Upper lobe of right lung (tissue), 1 donor: ENCODE measurements at regions not wholly inside any gene's neighbourhood (a gene's known extent, or its start where the extent isn't known, plus 50 kb on each side); places are given as distances from the start of the nearest gene placed in this dataset.

Experiments
- ATAC-seq: fragments of 200-7000 bp; cut with Tn5 transposase; one replicate; pipeline ENCODE4 v1.9.1; 2020; ENCODE audit warnings: mild to moderate bottlenecking, moderate library complexity
- DNase-seq: peaks from one replicate; pipeline ENCODE4 v3.0.0-alpha.2; 2020
- H3K27ac ChIP-seq: fragments of 200-600 bp; one replicate; pipeline ENCODE4 v1.8.0; 2022
- H3K27me3 ChIP-seq: fragments of 200-600 bp; one replicate; pipeline ENCODE4 v1.8.0; 2022; ENCODE audit warnings: mild to moderate bottlenecking
- H3K36me3 ChIP-seq: fragments of 200-600 bp; one replicate; pipeline ENCODE4 v1.8.0; 2022
- H3K4me1 ChIP-seq: fragments of 200-600 bp; one replicate; pipeline ENCODE4 v1.8.0; 2022
- H3K4me3 ChIP-seq: fragments of 200-600 bp; one replicate; pipeline ENCODE4 v1.8.0; 2022; ENCODE audit warnings: mild to moderate bottlenecking
- H3K9me3 ChIP-seq: fragments of 200-600 bp; one replicate; pipeline ENCODE4 v1.8.0; 2022
- intact Hi-C: fragments of 100-400 bp; cut with DNase I; formaldehyde crosslinking; loops from one replicate; pipeline ENCODE4 v1.11.0; 2022
- TF ChIP-seq, protein P1 (sequence below): fragments of 200-600 bp; IDR thresholded peaks from one replicate; pipeline ENCODE4 v1.8.0; 2022; ENCODE audit warnings: antibody characterized with exemption
- donor health status: DM: no; HTN: yes; CAD: no; lungs with severe emphysema.

DNA sequence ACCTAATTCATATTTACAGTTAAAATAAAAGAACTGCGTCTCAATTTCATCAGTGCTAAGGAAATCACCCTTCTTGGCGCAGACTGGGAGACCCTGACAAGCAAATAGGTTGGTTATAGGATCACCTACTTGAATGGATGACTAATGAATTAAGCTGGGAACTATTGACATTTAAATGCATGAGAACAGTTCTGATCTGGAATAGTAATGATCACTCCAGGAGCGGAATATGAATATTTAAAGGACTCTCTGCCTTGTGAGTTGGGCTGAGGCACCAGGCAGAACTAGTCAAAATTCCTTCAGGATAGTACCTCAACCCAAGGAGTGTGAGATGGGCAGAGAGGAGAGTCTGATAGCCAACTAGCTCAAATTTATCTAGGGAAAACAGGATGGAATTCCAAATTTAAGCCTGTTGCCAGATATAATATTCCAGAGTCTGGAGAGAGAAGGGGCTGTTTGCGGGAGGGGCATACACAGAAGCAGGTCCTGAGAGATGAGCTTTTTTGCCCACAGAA, 364.4 kb downstream of the CSNK1G3 start:
- Histone ChIP-seq H3K36me3 (no peaks in the 10 kb centered on the region), H3K9me3 (no peaks in the 10 kb centered on the region), H3K4me3 (no peak overlapping the region), H3K27me3 (no peaks in the 10 kb centered on the region), H3K4me1 (peaks cover 11% of the 10 kb centered on the region), H3K27ac (no peak overlapping the region)
- TF ChIP-seq, protein P1, sequence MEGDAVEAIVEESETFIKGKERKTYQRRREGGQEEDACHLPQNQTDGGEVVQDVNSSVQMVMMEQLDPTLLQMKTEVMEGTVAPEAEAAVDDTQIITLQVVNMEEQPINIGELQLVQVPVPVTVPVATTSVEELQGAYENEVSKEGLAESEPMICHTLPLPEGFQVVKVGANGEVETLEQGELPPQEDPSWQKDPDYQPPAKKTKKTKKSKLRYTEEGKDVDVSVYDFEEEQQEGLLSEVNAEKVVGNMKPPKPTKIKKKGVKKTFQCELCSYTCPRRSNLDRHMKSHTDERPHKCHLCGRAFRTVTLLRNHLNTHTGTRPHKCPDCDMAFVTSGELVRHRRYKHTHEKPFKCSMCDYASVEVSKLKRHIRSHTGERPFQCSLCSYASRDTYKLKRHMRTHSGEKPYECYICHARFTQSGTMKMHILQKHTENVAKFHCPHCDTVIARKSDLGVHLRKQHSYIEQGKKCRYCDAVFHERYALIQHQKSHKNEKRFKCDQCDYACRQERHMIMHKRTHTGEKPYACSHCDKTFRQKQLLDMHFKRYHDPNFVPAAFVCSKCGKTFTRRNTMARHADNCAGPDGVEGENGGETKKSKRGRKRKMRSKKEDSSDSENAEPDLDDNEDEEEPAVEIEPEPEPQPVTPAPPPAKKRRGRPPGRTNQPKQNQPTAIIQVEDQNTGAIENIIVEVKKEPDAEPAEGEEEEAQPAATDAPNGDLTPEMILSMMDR, result no peak
- ATAC-seq (no peak), DNase-seq (no peak)
- intact Hi-C loops, result no loop called here

DNA sequence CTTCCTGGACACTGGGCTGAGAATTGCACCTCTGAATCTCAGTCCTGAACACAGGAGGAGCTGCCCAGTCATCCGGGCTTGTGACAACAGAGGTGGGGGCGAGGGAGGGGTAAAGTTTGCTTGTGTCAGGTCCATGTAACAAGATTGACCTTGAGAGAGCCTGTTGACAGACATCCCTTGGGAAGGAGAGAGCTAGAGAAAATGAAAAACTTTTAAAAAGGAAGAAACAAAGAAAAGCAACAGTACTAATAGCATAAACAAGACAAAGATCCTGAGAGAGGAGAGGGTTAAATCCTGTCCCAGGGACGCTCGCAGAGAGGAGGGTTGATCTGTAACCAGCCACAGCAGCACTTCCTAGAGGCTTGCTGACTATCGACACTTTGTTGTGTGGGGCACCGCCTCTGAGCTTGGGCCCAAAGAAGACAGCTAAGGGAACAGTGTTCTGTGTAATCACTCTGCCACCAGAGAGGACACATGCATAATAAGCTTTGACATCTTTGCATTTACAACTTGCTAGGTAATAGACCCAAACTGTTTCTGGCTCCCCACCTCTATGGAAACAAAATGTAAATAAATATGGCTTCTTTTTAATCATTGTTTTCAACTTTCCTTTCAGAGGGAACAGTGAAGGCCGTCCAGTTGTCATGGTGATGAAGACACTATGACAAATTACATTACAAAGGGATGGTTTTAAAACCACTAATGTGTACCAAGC, 363.7 kb downstream of the CSNK1G3 start:
- H3K4me3 ChIP-seq, result no peak overlapping the region
- intact Hi-C loops, result no loop called here
- DNase-seq (no peak), ATAC-seq (no peak)
- TF ChIP-seq, protein P1, result no peak
- no peak overlapping the region for H3K27ac ChIP-seq
- no peaks in the 10 kb centered on the region for H3K36me3 ChIP-seq
- H3K27me3 ChIP-seq, result no peaks in the 10 kb centered on the region
- no peaks in the 10 kb centered on the region for H3K9me3 ChIP-seq
- H3K4me1 ChIP-seq, result peaks cover 11% of the 10 kb centered on the region

DNA sequence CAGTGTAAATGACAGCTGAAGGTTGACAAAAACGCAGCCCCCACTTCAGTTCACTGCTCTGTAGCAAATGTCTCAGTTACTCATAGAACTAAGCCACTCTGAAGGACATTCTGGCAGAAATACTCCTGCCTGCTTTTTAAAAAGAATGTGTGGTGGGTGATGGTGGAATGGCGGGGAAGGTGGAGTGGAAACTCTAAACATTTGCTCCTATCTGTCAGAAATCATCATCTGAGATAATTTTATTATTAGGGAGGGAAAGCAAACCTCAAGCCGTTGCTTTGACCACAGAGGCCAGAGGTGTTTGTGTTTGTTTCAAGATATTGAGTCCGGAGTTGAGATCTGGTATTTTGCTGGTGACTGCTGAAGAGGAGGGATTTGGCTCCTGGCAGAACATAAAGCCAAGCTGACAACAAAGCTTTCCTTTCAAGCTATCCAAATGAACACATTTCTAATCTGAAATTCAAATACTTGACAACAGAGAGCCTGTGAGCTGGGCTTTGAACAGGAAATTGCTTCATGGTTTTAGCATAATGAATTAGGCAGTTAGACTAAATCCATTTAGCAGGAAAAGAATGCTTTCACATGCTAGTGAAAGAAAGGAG, 362.7 kb downstream of the CSNK1G3 start:
- intact Hi-C loops, result no loop called here
- DNase-seq, result no peak
- Histone ChIP-seq H3K27ac (no peak overlapping the region), H3K4me1 (peaks cover 11% of the 10 kb centered on the region), H3K4me3 (no peak overlapping the region), H3K27me3 (no peaks in the 10 kb centered on the region), H3K36me3 (no peaks in the 10 kb centered on the region), H3K9me3 (no peaks in the 10 kb centered on the region)
- TF ChIP-seq, protein P1, result no peak
- ATAC-seq, result peak; percentile 29

DNA sequence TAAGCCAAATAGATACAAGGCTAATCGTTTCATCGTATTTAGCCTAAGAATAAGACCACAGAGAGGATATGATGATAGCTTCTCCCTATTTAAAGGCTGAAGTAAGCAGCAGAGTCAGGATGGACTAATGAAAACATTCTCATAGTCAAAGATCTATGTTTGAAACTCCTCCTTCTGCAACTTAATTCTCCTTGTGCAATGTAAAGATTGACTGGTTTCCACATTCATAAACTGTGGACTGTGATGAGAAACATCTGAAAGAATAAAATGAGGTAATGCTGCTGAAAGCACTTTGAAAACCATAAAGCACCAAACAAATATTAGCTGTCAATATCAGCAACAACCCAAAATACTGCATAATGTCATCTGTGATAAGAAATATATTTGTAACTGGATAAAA, 361.9 kb downstream of the CSNK1G3 start:
- no peak for ATAC-seq
- Histone ChIP-seq H3K9me3 (no peaks in the 10 kb centered on the region), H3K27ac (no peak overlapping the region), H3K4me3 (no peak overlapping the region), H3K27me3 (no peaks in the 10 kb centered on the region), H3K4me1 (peaks cover 11% of the 10 kb centered on the region), H3K36me3 (no peaks in the 10 kb centered on the region)
- TF ChIP-seq, protein P1, result no peak
- no peak for DNase-seq
- intact Hi-C loops, result no loop called here

DNA sequence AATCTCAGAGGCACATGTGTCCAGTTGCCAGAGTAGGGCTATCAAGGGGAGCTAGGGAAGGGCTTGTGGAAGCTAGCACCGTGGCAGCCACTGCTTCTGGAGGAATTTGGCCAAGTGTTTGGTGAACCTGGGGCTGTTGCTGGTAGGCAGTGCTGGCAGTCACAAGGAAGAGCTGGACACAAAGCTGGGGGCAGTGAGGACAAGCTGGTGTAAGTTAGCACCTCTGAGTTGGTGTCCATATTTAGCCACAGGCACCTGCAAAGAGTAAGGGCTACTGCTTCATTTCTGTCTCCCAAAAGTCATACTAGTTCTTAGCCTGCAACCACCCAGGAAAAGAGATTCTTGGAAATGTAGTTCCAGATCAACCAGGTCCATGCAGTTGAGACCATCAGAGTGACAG, 359.4 kb downstream of the CSNK1G3 start:
- no peaks in the 10 kb centered on the region for H3K27me3 ChIP-seq
- no peak overlapping the region for H3K27ac ChIP-seq
- intact Hi-C loops, result no loop called here
- H3K9me3 ChIP-seq, result no peaks in the 10 kb centered on the region
- H3K4me1 ChIP-seq, result peaks cover 11% of the 10 kb centered on the region
- no peaks in the 10 kb centered on the region for H3K36me3 ChIP-seq
- TF ChIP-seq, protein P1, result no peak
- ATAC-seq, result no peak
- no peak for DNase-seq
- H3K4me3 ChIP-seq, result no peak overlapping the region
